Dendritic cell treated with granulocyte-macrophage colony-stimulating factor and Interleukin-4, amounts not matched to agents 40 ng/mL and 50 ng/mL, for 4 days (primary cell): ENCODE measurements at regions not wholly inside any gene's neighbourhood (a gene's known extent, or its start where the extent isn't known, plus 50 kb on each side); places are given as distances from the start of the nearest gene placed in this dataset.

ENCODE experiments used
- H3K27ac Mint-ChIP-seq: one replicate; pipeline ENCODE4 v1.8.0; 2022; ENCODE audit warnings: mild to moderate bottlenecking, mixed read lengths
- H3K27me3 Mint-ChIP-seq: one replicate; pipeline ENCODE4 v1.8.0; 2022; ENCODE audit warnings: mild to moderate bottlenecking, mixed read lengths
- H3K36me3 Mint-ChIP-seq: one replicate; pipeline ENCODE4 v1.8.0; 2022; ENCODE audit warnings: low read depth, mixed read lengths
- H3K4me1 Mint-ChIP-seq: one replicate; pipeline ENCODE4 v1.8.0; 2022; ENCODE audit warnings: low read depth, mixed read lengths
- H3K4me3 Mint-ChIP-seq: one replicate; pipeline ENCODE4 v1.8.0; 2022; ENCODE audit warnings: mild to moderate bottlenecking, moderate library complexity, mixed read lengths
- H3K9me3 Mint-ChIP-seq: one replicate; pipeline ENCODE4 v1.8.0; 2022; ENCODE audit warnings: mixed read lengths
- intact Hi-C: fragments of 100-400 bp; cut with micrococcal nuclease; formaldehyde crosslinking; loops from one replicate; pipeline ENCODE4 v1.15.0; 2022

DNA sequence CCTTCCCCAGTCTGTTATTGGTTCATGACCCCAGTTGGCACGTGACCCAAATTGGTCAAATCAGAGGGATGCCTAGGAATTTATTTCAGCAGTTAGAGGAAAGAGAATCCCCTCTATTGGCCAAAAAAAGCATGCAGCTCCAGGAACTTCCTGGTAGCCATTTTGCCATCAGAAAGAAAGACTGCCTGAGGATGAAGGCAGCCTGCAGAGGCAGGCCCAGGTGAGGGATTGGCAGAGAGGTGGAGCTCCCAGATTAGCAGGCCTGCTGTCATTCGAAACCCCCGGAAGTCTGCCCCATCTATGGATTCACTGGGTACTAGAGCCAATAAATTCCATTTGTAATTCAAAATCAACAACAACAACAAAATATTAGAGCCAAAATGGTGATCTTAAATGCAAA lies 207.6 kb downstream of the CWF19L2 start:
- intact Hi-C loops: no loop called here
- Mint-ChIP-seq H3K4me1 (no peaks in the 10 kb centered on the region), H3K27me3 (no peaks in the 10 kb centered on the region), H3K36me3 (no peaks in the 10 kb centered on the region), H3K27ac (no peak overlapping the region), H3K4me3 (no peak overlapping the region), H3K9me3 (peaks cover 22% of the 10 kb centered on the region)

- peaks cover 21% of the 10 kb centered on the region for H3K9me3 Mint-ChIP-seq
- intact Hi-C loops: no loop called here
- H3K27me3 Mint-ChIP-seq: no peaks in the 10 kb centered on the region
- H3K4me3 Mint-ChIP-seq: no peak overlapping the region
- no peaks in the 10 kb centered on the region for H3K4me1 Mint-ChIP-seq
- no peaks in the 10 kb centered on the region for H3K36me3 Mint-ChIP-seq
- no peak overlapping the region for H3K27ac Mint-ChIP-seq
These were observed 208.6 kb downstream of the CWF19L2 start for GRCh38 chr11:107249054-107249453.

- H3K36me3 Mint-ChIP-seq: no peaks in the 10 kb centered on the region
- intact Hi-C loops: no loop called here
- no peaks in the 10 kb centered on the region for H3K4me1 Mint-ChIP-seq
- H3K4me3 Mint-ChIP-seq: no peak overlapping the region
- no peaks in the 10 kb centered on the region for H3K27me3 Mint-ChIP-seq
- H3K9me3 Mint-ChIP-seq: peaks cover 4% of the 10 kb centered on the region
- H3K27ac Mint-ChIP-seq: no peak overlapping the region
These were observed 210.3 kb downstream of the CWF19L2 start for GRCh38 chr11:107247167-107247861.

GRCh38 chr11:107243929-107244328 lies 213.7 kb downstream of the CWF19L2 start:
- no peak overlapping the region for H3K27ac Mint-ChIP-seq
- intact Hi-C loops: no loop called here
- H3K27me3 Mint-ChIP-seq: no peaks in the 10 kb centered on the region
- H3K36me3 Mint-ChIP-seq: no peaks in the 10 kb centered on the region
- peaks cover 22% of the 10 kb centered on the region for H3K9me3 Mint-ChIP-seq
- no peaks in the 10 kb centered on the region for H3K4me1 Mint-ChIP-seq
- H3K4me3 Mint-ChIP-seq: no peak overlapping the region

DNA sequence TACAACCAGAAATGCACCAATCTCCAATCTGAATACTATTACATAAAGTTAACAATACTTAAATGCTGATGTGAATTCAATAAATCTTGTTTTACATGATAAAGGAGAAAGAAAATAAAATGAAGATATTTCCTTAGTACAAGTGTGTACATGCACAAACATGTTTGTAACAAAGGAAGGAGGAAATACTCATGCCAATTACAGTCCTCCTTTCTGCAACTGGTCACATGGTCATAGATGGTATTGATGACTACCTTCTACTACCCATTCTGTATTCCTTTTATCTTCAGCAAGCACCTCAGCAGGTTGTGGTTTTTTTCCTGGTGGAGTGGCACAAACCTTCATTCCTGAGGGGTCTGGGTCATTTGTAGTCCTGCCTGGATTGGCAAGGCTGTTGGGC lies 214.2 kb upstream of the GUCY1A2 start:
- Mint-ChIP-seq H3K9me3 (peaks cover 35% of the 10 kb centered on the region), H3K4me3 (no peak overlapping the region), H3K27ac (no peak overlapping the region), H3K4me1 (no peaks in the 10 kb centered on the region), H3K36me3 (no peaks in the 10 kb centered on the region), H3K27me3 (no peaks in the 10 kb centered on the region)
- intact Hi-C loops: no loop called here

DNA sequence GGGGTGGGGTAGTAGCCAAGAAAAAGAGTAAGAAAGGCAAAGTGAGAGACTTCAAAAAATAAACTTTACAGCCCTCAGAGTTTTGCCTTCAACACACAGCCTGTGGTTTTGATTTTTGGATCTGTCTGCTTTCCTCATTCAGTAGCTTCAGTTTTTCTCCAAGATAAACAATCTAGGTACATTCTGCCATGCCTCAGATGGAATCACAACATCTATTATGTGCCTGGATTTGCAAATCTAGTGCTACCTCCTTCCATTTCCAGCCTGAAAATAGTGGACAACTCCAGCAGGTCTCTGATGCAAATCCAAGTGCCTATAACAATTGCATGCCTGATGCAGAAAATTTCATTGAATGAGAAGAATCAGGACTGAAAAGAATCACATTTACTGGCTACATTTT lies 206.6 kb upstream of the GUCY1A2 start:
- no peaks in the 10 kb centered on the region for H3K27me3 Mint-ChIP-seq
- intact Hi-C loops: no loop called here
- peaks cover 56% of the 10 kb centered on the region for H3K9me3 Mint-ChIP-seq
- H3K4me3 Mint-ChIP-seq: no peak overlapping the region
- no peak overlapping the region for H3K27ac Mint-ChIP-seq
- H3K36me3 Mint-ChIP-seq: no peaks in the 10 kb centered on the region
- no peaks in the 10 kb centered on the region for H3K4me1 Mint-ChIP-seq

DNA sequence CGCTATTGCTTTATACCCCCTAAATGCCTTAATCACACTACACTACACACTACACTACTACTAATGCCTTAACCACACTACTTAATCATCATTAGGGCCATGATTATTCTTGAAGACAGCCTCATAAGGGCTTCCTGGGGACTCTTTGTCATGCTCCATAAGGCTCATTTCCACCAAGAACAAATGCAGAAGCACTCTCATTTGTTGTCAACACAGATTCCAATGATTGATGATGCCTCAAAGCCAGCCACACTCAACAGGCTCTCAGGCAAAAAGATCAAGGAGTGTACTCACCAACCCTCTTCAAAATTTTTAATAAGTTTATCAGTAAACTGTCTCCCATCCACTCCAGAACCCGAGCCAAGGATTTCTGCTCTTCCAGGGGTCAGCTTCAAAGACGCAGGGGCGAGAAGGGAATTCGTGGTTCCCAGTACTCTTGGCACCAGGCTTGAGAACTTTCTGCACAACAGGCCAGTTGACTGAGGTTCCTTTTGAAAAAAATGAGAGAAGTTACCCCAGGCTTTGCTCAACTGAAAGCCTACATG lies 204.7 kb upstream of the GUCY1A2 start:
- intact Hi-C loops: no loop called here
- no peak overlapping the region for H3K4me3 Mint-ChIP-seq
- H3K27me3 Mint-ChIP-seq: no peaks in the 10 kb centered on the region
- no peak overlapping the region for H3K27ac Mint-ChIP-seq
- no peaks in the 10 kb centered on the region for H3K36me3 Mint-ChIP-seq
- peaks cover 38% of the 10 kb centered on the region for H3K9me3 Mint-ChIP-seq
- H3K4me1 Mint-ChIP-seq: no peaks in the 10 kb centered on the region

DNA sequence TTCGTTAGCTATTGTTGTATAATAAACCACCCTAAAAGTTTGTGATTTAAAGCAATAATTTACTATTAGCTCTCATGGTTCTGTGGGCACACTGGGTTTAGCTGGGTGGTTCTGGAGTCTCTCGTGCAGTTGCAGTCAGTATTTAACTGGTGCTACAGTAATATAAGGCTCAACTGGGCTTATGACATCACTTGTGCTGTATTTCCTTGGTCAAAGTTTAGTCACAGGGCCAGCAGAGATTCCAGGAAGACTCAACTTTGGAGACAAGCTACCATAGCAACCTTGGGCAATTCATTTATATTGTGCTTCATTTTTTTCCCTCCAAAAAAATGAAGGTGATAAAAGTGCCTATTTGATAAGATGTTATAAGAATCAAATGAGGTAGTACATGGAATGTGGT lies 204.2 kb upstream of the GUCY1A2 start:
- H3K36me3 Mint-ChIP-seq: no peaks in the 10 kb centered on the region
- no peak overlapping the region for H3K4me3 Mint-ChIP-seq
- intact Hi-C loops: no loop called here
- H3K9me3 Mint-ChIP-seq: peaks cover 36% of the 10 kb centered on the region
- H3K27me3 Mint-ChIP-seq: no peaks in the 10 kb centered on the region
- H3K4me1 Mint-ChIP-seq: no peaks in the 10 kb centered on the region
- no peak overlapping the region for H3K27ac Mint-ChIP-seq

GRCh38 chr11:107221748-107222285 lies 203.5 kb upstream of the GUCY1A2 start:
- no peaks in the 10 kb centered on the region for H3K36me3 Mint-ChIP-seq
- intact Hi-C loops: no loop called here
- no peaks in the 10 kb centered on the region for H3K4me1 Mint-ChIP-seq

DNA sequence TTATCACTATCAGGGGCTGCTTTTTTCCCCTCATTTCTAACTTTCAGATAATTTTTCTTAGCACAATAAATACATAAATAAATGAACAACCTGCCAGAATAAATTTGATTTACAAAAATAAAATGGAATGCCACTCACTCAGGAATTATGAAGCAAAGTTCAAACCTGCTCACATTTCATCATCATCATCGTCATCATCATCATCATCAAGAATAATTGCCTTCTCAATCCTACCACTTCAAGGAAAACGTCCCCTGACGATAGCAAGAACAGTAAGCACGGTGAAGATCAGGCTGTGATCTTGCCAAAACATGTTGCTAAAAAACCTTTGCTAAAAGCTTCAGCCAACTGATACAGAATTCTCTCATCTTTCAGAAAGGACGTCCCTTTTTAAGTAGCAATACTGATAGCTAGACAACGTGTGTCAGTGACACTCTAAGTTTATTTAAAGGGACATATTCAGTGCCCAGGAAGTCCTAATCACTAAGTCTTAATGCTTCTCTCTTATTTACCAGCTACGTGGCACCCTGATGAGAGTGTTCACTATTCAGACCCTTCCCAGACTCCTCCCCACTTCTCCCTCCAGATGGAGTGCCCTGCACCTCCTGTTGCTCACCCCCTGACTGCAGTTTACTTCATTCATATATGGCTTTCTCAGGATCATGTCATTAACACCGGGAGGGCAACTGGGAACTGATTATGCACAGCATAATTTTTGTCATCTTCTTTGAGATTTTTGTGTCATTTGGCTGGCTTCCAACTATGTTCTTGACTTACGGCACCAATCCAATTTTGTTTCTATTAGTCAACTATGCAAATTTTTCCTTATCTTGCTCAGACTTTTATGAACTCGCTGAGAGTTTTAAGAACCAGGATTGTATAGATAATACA lies 200.1 kb upstream of the GUCY1A2 start:
- H3K36me3 Mint-ChIP-seq: no peaks in the 10 kb centered on the region
- H3K9me3 Mint-ChIP-seq: peaks cover 18% of the 10 kb centered on the region
- no peaks in the 10 kb centered on the region for H3K4me1 Mint-ChIP-seq
- H3K27me3 Mint-ChIP-seq: no peaks in the 10 kb centered on the region
- H3K27ac Mint-ChIP-seq: no peak overlapping the region
- no peak overlapping the region for H3K4me3 Mint-ChIP-seq
- intact Hi-C loops: no loop called here

More at GRCh38 chr11:107221748-107222285, 203.5 kb upstream of the GUCY1A2 start:
- peaks cover 35% of the 10 kb centered on the region for H3K9me3 Mint-ChIP-seq
- H3K27ac Mint-ChIP-seq: no peak overlapping the region
- no peaks in the 10 kb centered on the region for H3K27me3 Mint-ChIP-seq
- H3K4me3 Mint-ChIP-seq: no peak overlapping the region

- H3K4me1 Mint-ChIP-seq: no peaks in the 10 kb centered on the region
- intact Hi-C loops: no loop called here
- peaks cover 10% of the 10 kb centered on the region for H3K9me3 Mint-ChIP-seq
- no peak overlapping the region for H3K27ac Mint-ChIP-seq
- no peak overlapping the region for H3K4me3 Mint-ChIP-seq
- H3K27me3 Mint-ChIP-seq: no peaks in the 10 kb centered on the region
- no peaks in the 10 kb centered on the region for H3K36me3 Mint-ChIP-seq
These were observed 199.2 kb upstream of the GUCY1A2 start for GRCh38 chr11:107217444-107217843.

GRCh38 chr11:107215010-107215409 lies 196.7 kb upstream of the GUCY1A2 start:
- Mint-ChIP-seq H3K27me3 (no peaks in the 10 kb centered on the region), H3K9me3 (peaks cover 2% of the 10 kb centered on the region), H3K4me3 (no peak overlapping the region), H3K4me1 (no peaks in the 10 kb centered on the region), H3K36me3 (no peaks in the 10 kb centered on the region), H3K27ac (no peak overlapping the region)
- intact Hi-C loops: no loop called here

- peaks cover 26% of the 10 kb centered on the region for H3K9me3 Mint-ChIP-seq
- no peaks in the 10 kb centered on the region for H3K27me3 Mint-ChIP-seq
- intact Hi-C loops: no loop called here
- no peak overlapping the region for H3K27ac Mint-ChIP-seq
- H3K36me3 Mint-ChIP-seq: no peaks in the 10 kb centered on the region
- no peak overlapping the region for H3K4me3 Mint-ChIP-seq
- H3K4me1 Mint-ChIP-seq: no peaks in the 10 kb centered on the region
These were observed 185.4 kb upstream of the GUCY1A2 start for GRCh38 chr11:107203656-107204055.

DNA sequence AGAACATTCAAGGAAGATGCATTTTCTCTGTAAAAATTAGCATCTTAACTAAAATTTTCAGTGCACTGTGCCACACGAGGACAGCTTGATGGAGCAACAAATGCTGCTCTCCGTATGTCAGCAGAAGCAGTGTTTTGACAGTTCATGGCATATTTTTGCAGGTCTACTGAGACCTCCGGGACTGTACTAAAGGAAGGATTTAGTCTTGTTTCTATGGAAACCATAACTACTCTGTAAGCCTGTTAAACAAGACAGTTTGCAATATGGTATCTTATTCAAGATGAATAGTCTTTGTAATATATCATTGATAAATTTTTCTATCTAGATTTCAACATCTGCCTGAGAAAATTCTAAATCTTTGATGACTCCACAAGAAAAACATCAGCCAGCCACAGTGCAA lies 184.0 kb upstream of the GUCY1A2 start:
- Mint-ChIP-seq H3K9me3 (peaks cover 26% of the 10 kb centered on the region), H3K4me1 (no peaks in the 10 kb centered on the region), H3K4me3 (no peak overlapping the region), H3K27ac (no peak overlapping the region), H3K36me3 (no peaks in the 10 kb centered on the region), H3K27me3 (no peaks in the 10 kb centered on the region)
- intact Hi-C loops: no loop called here
